ENCODE measurements at regions not wholly inside any gene's neighbourhood (a gene's known extent, or its start where the extent isn't known, plus 50 kb on each side); places are given as distances from the start of the nearest gene placed in this dataset.
A peak's percentile ranks its signal among the peaks of the same experiment; 100 is the strongest.

GRCh38 chr20:22682381-22682780 lies 98.0 kb upstream of the FOXA2 start:
- H3K4me1 ChIP-seq: peaks cover 19% of the 10 kb centered on the region
- FAIRE-seq: no peak
- DNase-seq (ENCODE audit: low read depth in 1 of 2, low spot score in 1 of 2): no peak
- 65% methylated on average over 6 of the region's 6 CpGs for WGBS (ENCODE audit: missing lambda C conversion rate)
- H3K9me3 ChIP-seq: peaks cover 9% of the 10 kb centered on the region
- ChIA-PET POLR2A (no interaction called here), CTCF (interaction anchor here (1.1 to 18.0 kb wide), 10 partner anchors 13 to 658 kb away, joined by 4 to 378 read pairs (median 14); partner anchors contain the start of gene FOXA2)
- ATAC-seq: no peak
- TF ChIP-seq SREBF2 (IDR thresholded peaks at IDR 0.05): no peak
- no peak for TF ChIP-seq FOSL2 (IDR thresholded peaks at IDR 0.05)
- TF ChIP-seq FOSL2 (CRISPR knock-in tag; IDR thresholded peaks at IDR 0.05): no peak
- no peak for TF ChIP-seq NFE2L2 (conservative IDR thresholded peaks at IDR 0.05; ENCODE audit: low read length)
- no peak for TF ChIP-seq ZSCAN20 (CRISPR knock-in tag; IDR thresholded peaks at IDR 0.05)
- TF ChIP-seq ELK1 (IDR thresholded peaks at IDR 0.05; ENCODE audit: low read depth, low read length): no peak
- no peak for TF ChIP-seq REST (IDR thresholded peaks at IDR 0.05)
- TF ChIP-seq KDM1A (IDR thresholded peaks at IDR 0.05; ENCODE audit: low read depth): no peak
- TF ChIP-seq USF2 (IDR thresholded peaks at IDR 0.05): no peak
- TF ChIP-seq FOSB (CRISPR knock-in tag; IDR thresholded peaks at IDR 0.05): no peak
- no peak for TF ChIP-seq FOXS1 (CRISPR knock-in tag; IDR thresholded peaks at IDR 0.05)
- no peak for TF ChIP-seq MAFK (IDR thresholded peaks at IDR 0.05; ENCODE audit: partially characterized antibody)
- no peak for TF ChIP-seq MAZ (IDR thresholded peaks at IDR 0.05; ENCODE audit: borderline replicate concordance, low read depth, low read length)
- TF ChIP-seq ESRRA (IDR thresholded peaks at IDR 0.05; ENCODE audit: borderline replicate concordance, low read length): no peak
- no peak overlapping the region for H3K4me3 ChIP-seq
- no peak overlapping the region for H3K4me2 ChIP-seq
- H3K27ac ChIP-seq: no peak overlapping the region; a peak in 1 of 6 replicates

GRCh38 chr20:22684072-22684762 lies 99.8 kb upstream of the FOXA2 start:
- POLR2A ChIA-PET: interaction anchor here (1.9 kb wide), 1 partner anchor 666 kb away, joined by 7 read pairs; the partner anchor contains the start of gene NXT1
- H3K4me1 ChIP-seq: peaks cover 30% of the 10 kb centered on the region
- H3K9me3 ChIP-seq: peaks cover 8% of the 10 kb centered on the region; the same call in 2 of the 3 replicates
- H3K4me2 ChIP-seq: no peak overlapping the region
- CTCF ChIA-PET: interaction anchor here (0.6 to 18.0 kb wide), 100 partner anchors 8 to 965 kb away, joined by 3 to 378 read pairs (median 4); partner anchors contain the start of gene FOXA2
- DNase-seq (ENCODE audit: low read depth in 1 of 2, low spot score in 1 of 2): peak; percentile 71 to 85
- peak; percentile 89 for FAIRE-seq
- ATAC-seq: peak; percentile 76 to 92
- TF ChIP-seq HEYL (CRISPR knock-in tag; IDR thresholded peaks at IDR 0.05): no peak
- TF ChIP-seq SREBF2 (IDR thresholded peaks at IDR 0.05): no peak
- TF ChIP-seq HOXB5 (CRISPR knock-in tag; IDR thresholded peaks at IDR 0.05): no peak
- no peak for TF ChIP-seq HOXA7 (CRISPR knock-in tag; IDR thresholded peaks at IDR 0.05)
- peak; percentile 99 for TF ChIP-seq SMC3 (IDR thresholded peaks at IDR 0.05)
- TF ChIP-seq RCOR1 (IDR thresholded peaks at IDR 0.05; ENCODE audit: low read depth, low read length): no peak
- TF ChIP-seq FOXS1 (CRISPR knock-in tag; IDR thresholded peaks at IDR 0.05): no peak
- peak; percentile 98 for TF ChIP-seq CTCF (IDR thresholded peaks at IDR 0.05)
- no peak for TF ChIP-seq CBX8 (IDR thresholded peaks at IDR 0.05)
- peak; percentile 100 for TF ChIP-seq RAD21 (conservative IDR thresholded peaks at IDR 0.05 in 1 of 2, IDR thresholded peaks at IDR 0.05 in 1 of 2)
- 39% methylated on average over 12 of the region's 12 CpGs for WGBS (ENCODE audit: missing lambda C conversion rate)
- H3K4me3 ChIP-seq: no peak overlapping the region
- peak overlapping the region; percentile 41 to 66; a peak in 5 of 6 replicates for H3K27ac ChIP-seq
